ENCODE measurements at regions not wholly inside any gene's neighbourhood (a gene's known extent, or its start where the extent isn't known, plus 50 kb on each side); places are given as distances from the start of the nearest gene placed in this dataset.

- H3K27me3 ChIP-seq = no peaks in the 10 kb centered on the region
- no peak for DNase-seq
- H3K4me3 ChIP-seq = no peak overlapping the region
- intact Hi-C loops (cut with DNase I) = no loop called here
- H3K27ac ChIP-seq = no peak overlapping the region
- H3K9ac ChIP-seq (ENCODE audit: low read depth in 2 of 2, low read length in 2 of 2) = no peak overlapping the region
- TF ChIP-seq CTCF (IDR thresholded peaks at IDR 0.05) = no peak
- H3K36me3 ChIP-seq = no peaks in the 10 kb centered on the region
- H3K9me3 ChIP-seq = no peaks in the 10 kb centered on the region
- H3K4me1 ChIP-seq = no peaks in the 10 kb centered on the region
Observed at GRCh38 chr13:80559944-80560343, 219.0 kb upstream of the SPRY2 start.

GRCh38 chr13:80558074-80558473, 217.1 kb upstream of the SPRY2 start:
- intact Hi-C loops (cut with DNase I) = no loop called here
- H3K9ac ChIP-seq (ENCODE audit: low read depth in 2 of 2, low read length in 2 of 2) = no peak overlapping the region
- no peaks in the 10 kb centered on the region for H3K9me3 ChIP-seq
- no peaks in the 10 kb centered on the region for H3K4me1 ChIP-seq
- no peaks in the 10 kb centered on the region for H3K27me3 ChIP-seq
- no peak for TF ChIP-seq CTCF (IDR thresholded peaks at IDR 0.05)
- no peak overlapping the region for H3K27ac ChIP-seq
- H3K4me3 ChIP-seq = no peak overlapping the region
- no peak for DNase-seq
- no peaks in the 10 kb centered on the region for H3K36me3 ChIP-seq

GRCh38 chr13:80555796-80556678, 215.1 kb upstream of the SPRY2 start:
- H3K36me3 ChIP-seq = no peaks in the 10 kb centered on the region
- H3K9me3 ChIP-seq = no peaks in the 10 kb centered on the region
- no peaks in the 10 kb centered on the region for H3K27me3 ChIP-seq
- H3K4me3 ChIP-seq = no peak overlapping the region
- TF ChIP-seq CTCF (IDR thresholded peaks at IDR 0.05) = no peak
- intact Hi-C loops (cut with DNase I) = no loop called here
- no peaks in the 10 kb centered on the region for H3K4me1 ChIP-seq
- H3K27ac ChIP-seq = no peak overlapping the region
- H3K9ac ChIP-seq (ENCODE audit: low read depth in 2 of 2, low read length in 2 of 2) = no peak overlapping the region
- DNase-seq = no peak

GRCh38 chr13:80552851-80553440, 212.0 kb upstream of the SPRY2 start:
- Histone ChIP-seq H3K36me3 (no peaks in the 10 kb centered on the region), H3K4me1 (no peaks in the 10 kb centered on the region), H3K9ac (ENCODE audit: low read depth in 2 of 2, low read length in 2 of 2) (no peak overlapping the region), H3K27me3 (no peaks in the 10 kb centered on the region), H3K9me3 (no peaks in the 10 kb centered on the region), H3K4me3 (no peak overlapping the region), H3K27ac (no peak overlapping the region)
- no peak for DNase-seq
- intact Hi-C loops (cut with DNase I) = no loop called here
- TF ChIP-seq CTCF (IDR thresholded peaks at IDR 0.05) = no peak

- no peak overlapping the region for H3K4me3 ChIP-seq
- no peaks in the 10 kb centered on the region for H3K4me1 ChIP-seq
- no peaks in the 10 kb centered on the region for H3K36me3 ChIP-seq
- no peak overlapping the region for H3K27ac ChIP-seq
- no peak for DNase-seq
- no peaks in the 10 kb centered on the region for H3K27me3 ChIP-seq
- H3K9ac ChIP-seq (ENCODE audit: low read depth in 2 of 2, low read length in 2 of 2) = no peak overlapping the region
- no peaks in the 10 kb centered on the region for H3K9me3 ChIP-seq
- intact Hi-C loops (cut with DNase I) = no loop called here
- TF ChIP-seq CTCF (IDR thresholded peaks at IDR 0.05) = no peak
Observed at GRCh38 chr13:80551650-80552497, 210.9 kb upstream of the SPRY2 start.

Measured in colonic mucosa (tissue), 4 donors.